GM18505 (cell line): ENCODE measurements at regions not wholly inside any gene's neighbourhood (a gene's known extent, or its start where the extent isn't known, plus 50 kb on each side); places are given as distances from the start of the nearest gene placed in this dataset.
"Not testable (repeated sequence)": the region's sequence is repeated elsewhere in the genome, so short reads cannot be mapped to it uniquely, and the experiment has no call there.

Source experiments
- ATAC-seq: cut with Tn5 transposase; IDR thresholded peaks from one replicate; pipeline ENCODE4 v1.9.1; 2021; ENCODE audit not compliant: unreplicated experiment
- POLR2A ChIP-seq: IDR thresholded peaks from 4 replicates; pipeline ENCODE4 v1.6.1; 2011; ENCODE audit warnings: borderline replicate concordance; ENCODE audit not compliant: insufficient read depth, insufficient read length; ENCODE audit errors: extremely low read depth

GRCh38 chr7:79513261-79513660, 59.8 kb upstream of the MAGI2 start:
- TF ChIP-seq POLR2A: no peak
- no peak for ATAC-seq

- TF ChIP-seq POLR2A: no peak
- ATAC-seq: no peak
These were observed 58.8 kb upstream of the MAGI2 start for GRCh38 chr7:79512261-79512660.

GRCh38 chr7:79511056-79511455, 57.6 kb upstream of the MAGI2 start:
- not testable (repeated sequence) for ATAC-seq

DNA sequence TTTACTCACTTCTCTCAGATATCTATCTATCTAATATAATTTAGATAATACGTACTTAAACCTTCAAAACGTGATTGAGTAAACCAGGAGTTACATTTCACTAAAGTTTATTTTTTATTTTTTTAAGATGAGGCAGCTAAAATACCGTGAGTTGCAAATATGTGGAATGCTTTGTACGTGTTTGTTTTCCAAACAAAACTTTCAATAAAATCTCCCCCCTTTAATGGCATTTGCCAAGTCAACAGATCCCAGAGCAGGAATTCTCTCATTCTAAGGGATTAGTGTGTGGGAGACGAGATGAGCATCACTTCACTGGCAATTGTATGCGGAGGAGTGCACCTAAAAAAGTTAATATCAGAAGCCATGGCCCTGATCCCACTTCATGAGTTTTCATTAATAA, 53.7 kb upstream of the MAGI2 start:
- ATAC-seq: no peak

GRCh38 chr7:79506481-79506880, 53.0 kb upstream of the MAGI2 start:
- no peak for TF ChIP-seq POLR2A
- ATAC-seq: no peak

More for the DNA sequence above, 53.7 kb upstream of the MAGI2 start:
- TF ChIP-seq POLR2A: no peak

DNA sequence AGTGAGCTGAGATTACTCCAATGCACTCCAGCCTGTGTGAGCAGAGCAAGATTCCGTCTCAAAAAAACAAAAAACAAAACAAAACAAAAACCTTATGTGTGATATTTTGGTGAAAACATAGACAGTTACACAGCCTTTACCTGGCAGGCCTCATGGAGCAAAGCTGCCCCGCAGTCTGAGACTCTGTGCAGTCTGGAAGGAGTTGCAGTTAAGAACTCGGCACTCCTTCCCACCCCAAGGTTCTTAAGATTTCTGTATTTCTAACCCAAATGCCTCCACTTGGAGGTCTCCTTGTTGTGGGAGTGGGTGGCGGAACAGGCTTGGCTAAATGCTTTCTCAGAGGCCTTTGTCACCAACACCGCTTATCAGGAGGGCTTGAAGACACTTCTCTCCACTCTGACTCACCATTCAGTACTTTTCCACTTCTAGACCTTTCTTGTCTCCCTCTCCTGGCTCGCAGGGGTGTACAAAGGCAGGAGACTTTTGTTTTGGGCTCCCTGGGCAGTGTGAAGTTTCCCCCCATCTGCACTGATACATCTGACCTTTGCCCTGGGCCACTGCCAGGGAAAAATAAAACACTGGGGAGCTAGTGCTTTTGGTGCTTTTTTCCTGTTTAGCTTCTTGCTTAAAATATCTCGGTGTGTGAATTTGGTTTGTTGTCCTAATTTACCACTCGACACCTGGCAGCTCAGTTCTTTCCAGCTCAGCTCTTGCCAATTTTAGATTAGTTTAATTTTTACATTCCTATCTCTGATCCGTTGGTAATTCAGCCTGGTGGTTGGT, 51.3 kb upstream of the MAGI2 start:
- TF ChIP-seq POLR2A: no peak
- ATAC-seq: no peak
